ENCODE measurements at regions not wholly inside any gene's neighbourhood (a gene's known extent, or its start where the extent isn't known, plus 50 kb on each side); places are given as distances from the start of the nearest gene placed in this dataset.

DNA sequence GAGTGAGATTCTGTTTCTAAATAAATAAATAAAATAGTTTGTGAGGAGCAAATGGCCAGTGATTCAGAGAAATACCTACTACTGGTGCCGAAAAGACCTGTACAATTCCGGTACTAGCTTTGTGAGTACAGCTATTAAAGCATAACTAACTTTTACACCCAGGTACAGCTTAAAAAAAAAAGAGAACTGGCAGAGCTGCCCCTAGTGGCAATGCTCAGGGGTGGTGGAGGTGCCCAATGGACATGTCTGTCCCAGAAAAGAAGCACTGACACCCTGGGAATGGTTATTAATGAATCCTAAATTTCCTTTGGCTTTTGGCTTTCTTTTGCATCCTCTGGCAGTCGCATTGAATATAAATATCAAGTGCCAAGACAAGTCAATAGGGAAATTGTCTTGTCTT, 87.0 kb downstream of the LIPG start:
- Histone ChIP-seq H3K9me3 (ENCODE audit: control insufficient read depth in 1 of 2, insufficient read depth in 1 of 2, low read depth in 1 of 2, low read length in 2 of 2) (no peaks in the 10 kb centered on the region), H3K79me2 (ENCODE audit: insufficient read depth, low read length) (no peaks in the 10 kb centered on the region), H3K27ac (ENCODE audit: low read depth, low read length) (no peak overlapping the region), H2AFZ (ENCODE audit: low read depth, low read length, poor library complexity, severe bottlenecking) (no peak overlapping the region), H3K4me2 (ENCODE audit: low read length) (no peak overlapping the region), H4K20me1 (ENCODE audit: insufficient read depth) (no peaks in the 10 kb centered on the region), H3K27me3 (ENCODE audit: insufficient read depth, low read length) (peaks cover 31% of the 10 kb centered on the region), H3K9ac (ENCODE audit: low read length) (no peak overlapping the region), H3K36me3 (ENCODE audit: control insufficient read depth in 1 of 2, insufficient read depth in 2 of 2, low read length in 2 of 2) (no peaks in the 10 kb centered on the region), H3K4me1 (ENCODE audit: control insufficient read depth in 1 of 2, insufficient read depth in 2 of 2, low read length in 2 of 2) (peaks cover 0 to 10% of the 10 kb centered on the region in 2 experiments; a peak in 1 of 4 replicates), H3K4me3 (replicated peaks in 1 of 2; ENCODE audit: low read depth in 1 of 2, low read length in 2 of 2) (no peak overlapping the region), H3K9me2 (ENCODE audit: insufficient read depth) (no peaks in the 10 kb centered on the region)
- ChIA-PET CTCF (interaction anchor here (0.6 to 0.9 kb wide), 6 partner anchors 9 to 89 kb away, joined by 3 to 4 read pairs (median 3); no protein-coding TSS in a partner anchor), RAD21 (ENCODE audit: low non-redundant PET in 1 of 2, low total read pairs in 2 of 2, uncharacterized antibody in 2 of 2, unreplicated experiment in 2 of 2) (no interaction called here), POLR2A (interaction anchor here (1.3 kb wide), 1 partner anchor 162 kb away, joined by 3 read pairs; the partner anchor contains the start of gene C18orf32)
- intact Hi-C loops (cut with micrococcal nuclease): no loop called here
- no TSS peak for BruUV-seq (replicated peaks)
- DNase-seq (ENCODE audit: low read depth, low spot score) (peak; percentile 6), ATAC-seq (peak; percentile 74)
- TF ChIP-seq, protein P1, sequence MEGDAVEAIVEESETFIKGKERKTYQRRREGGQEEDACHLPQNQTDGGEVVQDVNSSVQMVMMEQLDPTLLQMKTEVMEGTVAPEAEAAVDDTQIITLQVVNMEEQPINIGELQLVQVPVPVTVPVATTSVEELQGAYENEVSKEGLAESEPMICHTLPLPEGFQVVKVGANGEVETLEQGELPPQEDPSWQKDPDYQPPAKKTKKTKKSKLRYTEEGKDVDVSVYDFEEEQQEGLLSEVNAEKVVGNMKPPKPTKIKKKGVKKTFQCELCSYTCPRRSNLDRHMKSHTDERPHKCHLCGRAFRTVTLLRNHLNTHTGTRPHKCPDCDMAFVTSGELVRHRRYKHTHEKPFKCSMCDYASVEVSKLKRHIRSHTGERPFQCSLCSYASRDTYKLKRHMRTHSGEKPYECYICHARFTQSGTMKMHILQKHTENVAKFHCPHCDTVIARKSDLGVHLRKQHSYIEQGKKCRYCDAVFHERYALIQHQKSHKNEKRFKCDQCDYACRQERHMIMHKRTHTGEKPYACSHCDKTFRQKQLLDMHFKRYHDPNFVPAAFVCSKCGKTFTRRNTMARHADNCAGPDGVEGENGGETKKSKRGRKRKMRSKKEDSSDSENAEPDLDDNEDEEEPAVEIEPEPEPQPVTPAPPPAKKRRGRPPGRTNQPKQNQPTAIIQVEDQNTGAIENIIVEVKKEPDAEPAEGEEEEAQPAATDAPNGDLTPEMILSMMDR (IDR thresholded peaks at IDR 0.05 in 2 of 3, conservative IDR thresholded peaks at IDR 0.05 in 1 of 3; ENCODE audit: borderline replicate concordance in 1 of 3, insufficient read depth in 1 of 3, low read depth in 2 of 3, low read length in 2 of 3): peak in 2 of 3 experiments; percentile 59 to 76; a peak in 4 of 6 replicates
- TF ChIP-seq RAD21 (IDR thresholded peaks at IDR 0.05; ENCODE audit: low read depth): 0 out of 2 replicates have a peak, but pooled peaks have one; percentile 24
- TF ChIP-seq, protein P2, sequence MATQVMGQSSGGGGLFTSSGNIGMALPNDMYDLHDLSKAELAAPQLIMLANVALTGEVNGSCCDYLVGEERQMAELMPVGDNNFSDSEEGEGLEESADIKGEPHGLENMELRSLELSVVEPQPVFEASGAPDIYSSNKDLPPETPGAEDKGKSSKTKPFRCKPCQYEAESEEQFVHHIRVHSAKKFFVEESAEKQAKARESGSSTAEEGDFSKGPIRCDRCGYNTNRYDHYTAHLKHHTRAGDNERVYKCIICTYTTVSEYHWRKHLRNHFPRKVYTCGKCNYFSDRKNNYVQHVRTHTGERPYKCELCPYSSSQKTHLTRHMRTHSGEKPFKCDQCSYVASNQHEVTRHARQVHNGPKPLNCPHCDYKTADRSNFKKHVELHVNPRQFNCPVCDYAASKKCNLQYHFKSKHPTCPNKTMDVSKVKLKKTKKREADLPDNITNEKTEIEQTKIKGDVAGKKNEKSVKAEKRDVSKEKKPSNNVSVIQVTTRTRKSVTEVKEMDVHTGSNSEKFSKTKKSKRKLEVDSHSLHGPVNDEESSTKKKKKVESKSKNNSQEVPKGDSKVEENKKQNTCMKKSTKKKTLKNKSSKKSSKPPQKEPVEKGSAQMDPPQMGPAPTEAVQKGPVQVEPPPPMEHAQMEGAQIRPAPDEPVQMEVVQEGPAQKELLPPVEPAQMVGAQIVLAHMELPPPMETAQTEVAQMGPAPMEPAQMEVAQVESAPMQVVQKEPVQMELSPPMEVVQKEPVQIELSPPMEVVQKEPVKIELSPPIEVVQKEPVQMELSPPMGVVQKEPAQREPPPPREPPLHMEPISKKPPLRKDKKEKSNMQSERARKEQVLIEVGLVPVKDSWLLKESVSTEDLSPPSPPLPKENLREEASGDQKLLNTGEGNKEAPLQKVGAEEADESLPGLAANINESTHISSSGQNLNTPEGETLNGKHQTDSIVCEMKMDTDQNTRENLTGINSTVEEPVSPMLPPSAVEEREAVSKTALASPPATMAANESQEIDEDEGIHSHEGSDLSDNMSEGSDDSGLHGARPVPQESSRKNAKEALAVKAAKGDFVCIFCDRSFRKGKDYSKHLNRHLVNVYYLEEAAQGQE (IDR thresholded peaks at IDR 0.05; ENCODE audit: low read depth): no peak
